Activated CD8-positive, alpha-beta memory T cell treated with anti-CD3 and anti-CD28 coated beads, Interleukin-2, amount 10 ng/mL, durations not matched to agents 7 days and 5 days (primary cell): ENCODE measurements at regions not wholly inside any gene's neighbourhood (a gene's known extent, or its start where the extent isn't known, plus 50 kb on each side); places are given as distances from the start of the nearest gene placed in this dataset.
"Not testable (repeated sequence)": the region's sequence is repeated elsewhere in the genome, so short reads cannot be mapped to it uniquely, and the experiment has no call there.

Source experiments
- ATAC-seq: fragments of 150-1000 bp; cut with Tn5 transposase; one replicate; pipeline ENCODE4 v1.10.0; 2021; ENCODE audit warnings: moderate library complexity
- CTCF ChIA-PET: fragments of 350-600 bp; sonication (Branson Sonifier 250); formaldehyde crosslinking; loops from one replicate; lab custom pipeline; 2021; ENCODE audit warnings: antibody characterized with exemption; lab: Charles Lee
- DNase-seq: peaks from one replicate; pipeline ENCODE4 v3.0.0-alpha.2; 2020
- H3K27ac Mint-ChIP-seq: one replicate; pipeline ENCODE4 v1.8.0; 2021; ENCODE audit warnings: mild to moderate bottlenecking, mixed read lengths
- H3K27me3 Mint-ChIP-seq: one replicate; pipeline ENCODE4 v1.8.0; 2021; ENCODE audit warnings: mixed read lengths
- H3K36me3 Mint-ChIP-seq: one replicate; pipeline ENCODE4 v1.8.0; 2021; ENCODE audit warnings: mild to moderate bottlenecking, mixed read lengths
- H3K4me1 Mint-ChIP-seq: one replicate; pipeline ENCODE4 v1.8.0; 2021; ENCODE audit warnings: mixed read lengths
- H3K4me3 Mint-ChIP-seq: one replicate; pipeline ENCODE4 v1.8.0; 2021; ENCODE audit warnings: mild to moderate bottlenecking, moderate library complexity, mixed read lengths
- H3K9me3 Mint-ChIP-seq: one replicate; pipeline ENCODE4 v1.8.0; 2022; ENCODE audit warnings: low read depth, mixed read lengths

DNA sequence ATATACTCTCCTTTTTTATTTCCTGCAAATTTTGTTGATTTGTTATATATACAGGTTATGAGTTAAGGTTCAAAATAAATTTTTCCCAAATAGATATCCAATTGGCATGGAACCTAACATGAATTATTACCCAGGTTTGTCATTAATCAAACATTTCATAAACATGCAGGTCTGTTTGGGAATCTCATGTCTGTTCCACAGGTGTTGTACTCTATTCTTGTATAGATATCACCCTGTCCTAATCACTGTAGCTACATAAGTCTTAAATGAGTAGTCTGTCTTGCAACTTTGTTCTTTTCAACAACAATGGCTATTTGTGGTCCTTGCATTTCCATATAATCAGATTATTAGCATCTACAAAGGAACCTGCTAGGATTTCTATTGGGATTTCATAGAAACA, 121.9 kb downstream of the LIMS4 start:
- H3K4me1 Mint-ChIP-seq, H3K36me3 Mint-ChIP-seq, H3K9me3 Mint-ChIP-seq, ATAC-seq, H3K27ac Mint-ChIP-seq, H3K4me3 Mint-ChIP-seq, H3K27me3 Mint-ChIP-seq, CTCF ChIA-PET, DNase-seq: not testable (repeated sequence)

DNA sequence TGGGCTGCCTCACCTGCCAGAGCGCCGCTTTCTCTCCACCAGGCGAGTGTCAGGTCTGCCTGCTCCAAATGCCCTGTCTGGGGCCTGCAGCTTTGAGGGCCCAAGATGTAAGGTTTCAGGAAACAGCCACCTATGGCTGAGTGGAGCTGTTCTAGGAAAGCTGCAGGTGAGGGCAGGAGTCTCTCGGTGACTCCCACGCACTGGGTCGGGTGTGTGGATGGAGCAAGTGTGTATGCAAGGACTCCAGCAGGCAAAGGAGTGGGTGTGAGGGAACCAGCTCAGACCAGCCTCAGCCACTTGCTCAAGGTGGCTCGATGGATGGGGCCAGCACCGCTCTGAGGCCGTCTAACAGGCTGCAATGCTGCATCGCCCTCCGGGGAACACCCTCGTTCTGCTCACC, 123.7 kb downstream of the LIMS4 start:
- H3K4me1 Mint-ChIP-seq, CTCF ChIA-PET, DNase-seq, H3K36me3 Mint-ChIP-seq, H3K4me3 Mint-ChIP-seq, H3K9me3 Mint-ChIP-seq, ATAC-seq, H3K27ac Mint-ChIP-seq, H3K27me3 Mint-ChIP-seq: not testable (repeated sequence)

DNA sequence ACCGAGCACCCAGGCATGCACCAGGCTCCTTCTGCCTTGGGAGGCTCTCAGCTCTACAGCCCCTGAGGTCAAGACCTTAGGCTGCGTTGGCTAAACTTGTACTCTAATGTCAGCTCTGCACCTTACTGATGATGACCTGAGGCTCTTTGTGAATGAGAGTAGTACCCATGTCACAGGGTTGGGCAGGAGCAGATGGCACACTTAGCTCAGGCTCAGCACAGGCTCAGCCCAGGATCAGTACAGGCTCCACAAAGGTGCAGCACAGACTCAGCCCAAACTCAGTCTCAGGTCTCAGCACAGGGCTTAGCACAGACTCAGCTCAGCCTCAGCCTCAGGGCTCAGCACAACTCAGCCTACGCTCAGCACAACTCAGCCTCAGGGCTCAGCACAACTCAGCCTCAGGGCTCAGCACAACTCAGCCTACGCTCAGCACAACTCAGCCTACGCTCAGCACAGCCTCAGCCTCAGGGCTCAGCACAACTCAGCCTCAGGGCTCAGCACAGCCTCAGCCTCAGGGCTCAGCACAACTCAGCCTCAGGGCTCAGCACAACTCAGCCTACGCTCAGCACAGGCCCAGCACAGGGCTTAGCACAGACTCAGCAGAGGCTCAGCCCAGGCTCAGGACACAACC, 128.1 kb downstream of the LIMS4 start:
- DNase-seq, H3K27ac Mint-ChIP-seq, H3K9me3 Mint-ChIP-seq, H3K4me1 Mint-ChIP-seq, H3K4me3 Mint-ChIP-seq, H3K27me3 Mint-ChIP-seq, H3K36me3 Mint-ChIP-seq, CTCF ChIA-PET: not testable (repeated sequence)
- peak; percentile 6 for ATAC-seq

DNA sequence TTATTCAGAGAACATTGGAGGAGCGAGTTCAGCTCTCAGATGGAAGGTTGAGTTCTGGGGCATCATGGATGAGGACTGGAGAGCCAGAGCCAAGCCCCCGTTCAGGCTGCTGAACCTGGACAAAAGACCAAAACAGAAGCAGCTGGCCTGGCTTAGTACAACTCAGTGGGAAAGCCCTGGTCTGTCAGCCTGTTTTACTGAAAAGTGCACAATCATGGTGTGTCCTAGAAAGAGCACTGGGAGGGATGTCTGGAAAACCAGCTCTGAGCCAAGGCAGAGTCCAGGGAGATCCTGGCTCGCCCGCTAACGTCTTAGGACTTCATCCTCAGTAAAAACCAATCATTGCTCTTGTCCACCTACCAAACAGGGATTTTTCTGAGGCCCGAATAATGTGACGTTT, 129.7 kb upstream of the MTLN start:
- H3K9me3 Mint-ChIP-seq, H3K36me3 Mint-ChIP-seq, H3K27me3 Mint-ChIP-seq, CTCF ChIA-PET, H3K4me1 Mint-ChIP-seq, H3K27ac Mint-ChIP-seq, ATAC-seq, H3K4me3 Mint-ChIP-seq, DNase-seq: not testable (repeated sequence)

DNA sequence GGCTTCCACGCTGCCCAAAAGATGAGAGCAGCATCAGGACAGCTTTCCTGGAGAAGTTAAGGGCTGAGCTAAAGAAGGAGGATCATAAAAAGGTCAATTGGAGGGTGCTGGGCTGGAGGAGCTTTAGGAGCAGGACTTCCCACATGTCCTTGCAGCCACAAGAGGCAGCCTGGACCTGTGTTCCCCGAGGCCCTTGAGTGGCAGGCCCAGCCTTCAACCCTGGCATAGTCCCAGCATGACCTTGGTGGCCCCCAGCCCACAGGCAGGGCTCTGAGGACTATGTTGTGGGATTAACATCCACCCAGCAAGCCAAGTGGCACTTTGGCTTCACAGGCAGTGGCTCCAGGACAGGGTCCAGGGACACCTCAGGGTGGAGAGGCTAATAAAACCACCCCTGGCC, 126.8 kb upstream of the MTLN start:
- DNase-seq, CTCF ChIA-PET, H3K27me3 Mint-ChIP-seq, H3K36me3 Mint-ChIP-seq, H3K9me3 Mint-ChIP-seq, H3K27ac Mint-ChIP-seq, H3K4me3 Mint-ChIP-seq, ATAC-seq, H3K4me1 Mint-ChIP-seq: not testable (repeated sequence)

DNA sequence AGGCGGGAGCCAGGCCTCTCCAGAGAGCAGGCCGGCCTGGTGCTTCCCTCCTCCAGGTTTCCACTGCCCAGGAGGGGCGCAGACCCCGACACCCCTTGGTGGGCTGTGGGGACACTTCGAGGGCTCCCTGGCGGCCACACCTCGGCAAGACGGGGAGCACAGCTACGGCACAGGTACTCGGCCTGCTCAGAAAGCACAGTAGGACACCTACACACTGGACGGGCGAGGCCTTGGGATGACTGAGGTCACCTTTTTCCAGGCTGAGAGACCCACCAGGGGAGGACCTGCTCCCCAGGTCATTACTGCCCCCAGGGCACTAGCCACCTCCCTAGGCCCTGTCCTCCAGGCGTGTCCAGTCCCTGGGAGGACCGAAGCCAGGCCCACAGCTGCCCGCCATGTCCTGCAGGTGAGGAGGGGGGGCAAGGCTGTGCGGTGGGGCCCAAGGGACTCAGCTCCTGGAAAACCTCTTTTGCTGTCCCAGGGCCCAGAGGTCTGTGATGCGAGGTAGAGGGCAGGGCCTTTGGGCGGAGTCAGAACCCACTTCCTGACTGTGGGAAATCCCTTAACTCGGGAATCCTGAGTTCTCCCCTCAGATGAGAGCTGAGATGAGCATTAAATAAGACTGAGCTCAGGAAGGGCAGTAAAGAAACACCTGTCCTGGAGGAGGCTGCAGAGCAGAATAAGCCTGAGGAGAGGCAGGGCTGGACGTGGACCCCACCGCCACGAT, 126.1 kb upstream of the MTLN start:
- H3K36me3 Mint-ChIP-seq, DNase-seq, H3K27ac Mint-ChIP-seq, ATAC-seq, H3K27me3 Mint-ChIP-seq, H3K9me3 Mint-ChIP-seq, H3K4me3 Mint-ChIP-seq, H3K4me1 Mint-ChIP-seq, CTCF ChIA-PET: not testable (repeated sequence)

DNA sequence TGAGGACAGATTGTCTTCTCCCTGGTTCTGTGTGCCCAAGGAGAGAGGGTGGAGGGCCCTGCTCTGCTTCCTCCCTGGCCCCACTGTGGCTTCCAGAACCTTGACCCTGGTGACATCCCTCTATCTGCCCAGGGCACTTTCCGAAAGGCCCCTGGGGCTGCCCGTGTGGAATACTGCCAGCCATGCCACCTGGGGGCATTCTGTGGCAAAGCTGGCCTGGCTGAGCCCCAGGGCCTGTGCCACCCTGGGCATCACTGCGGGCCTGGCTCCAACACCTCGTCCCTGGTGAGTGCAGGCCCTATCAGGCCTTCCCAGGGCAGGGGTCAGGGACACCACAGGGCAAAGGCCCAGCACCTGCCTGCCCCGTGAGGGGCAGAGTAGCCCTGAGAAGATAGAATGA, 123.7 kb upstream of the MTLN start:
- H3K4me1 Mint-ChIP-seq, CTCF ChIA-PET, H3K27ac Mint-ChIP-seq, DNase-seq, H3K36me3 Mint-ChIP-seq, ATAC-seq, H3K27me3 Mint-ChIP-seq, H3K9me3 Mint-ChIP-seq, H3K4me3 Mint-ChIP-seq: not testable (repeated sequence)

DNA sequence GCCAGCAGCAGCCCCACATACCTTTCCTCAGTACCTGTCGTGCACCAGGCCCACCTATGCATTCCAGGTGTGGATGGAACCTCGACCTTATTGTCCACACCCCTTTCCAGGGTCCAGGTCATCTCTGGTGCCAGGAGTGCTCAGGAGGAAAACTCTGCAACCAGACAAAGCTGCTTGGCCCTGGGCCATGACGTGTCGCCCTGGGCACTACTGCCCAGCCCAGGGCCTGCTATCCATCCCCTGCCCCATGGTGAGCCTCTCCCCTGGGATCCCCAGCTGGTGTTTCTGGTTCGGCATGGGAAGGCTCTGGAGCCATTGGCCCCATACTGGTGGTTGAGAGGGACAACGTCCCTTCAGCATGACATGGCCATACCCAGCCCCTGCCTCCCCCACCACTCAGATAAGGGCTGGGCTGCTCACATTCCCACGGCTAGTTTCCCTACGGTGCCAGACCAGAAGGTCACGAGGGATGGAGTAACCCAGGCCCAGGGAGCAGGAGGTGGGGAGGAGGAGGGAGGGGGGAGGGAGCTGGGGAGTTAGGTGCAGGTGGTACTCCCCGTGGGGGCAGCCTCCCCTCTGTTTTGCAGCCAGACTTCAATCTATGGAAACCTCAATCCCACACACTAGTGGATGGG, 123.2 kb upstream of the MTLN start:
- not testable (repeated sequence) for DNase-seq, H3K9me3 Mint-ChIP-seq

DNA sequence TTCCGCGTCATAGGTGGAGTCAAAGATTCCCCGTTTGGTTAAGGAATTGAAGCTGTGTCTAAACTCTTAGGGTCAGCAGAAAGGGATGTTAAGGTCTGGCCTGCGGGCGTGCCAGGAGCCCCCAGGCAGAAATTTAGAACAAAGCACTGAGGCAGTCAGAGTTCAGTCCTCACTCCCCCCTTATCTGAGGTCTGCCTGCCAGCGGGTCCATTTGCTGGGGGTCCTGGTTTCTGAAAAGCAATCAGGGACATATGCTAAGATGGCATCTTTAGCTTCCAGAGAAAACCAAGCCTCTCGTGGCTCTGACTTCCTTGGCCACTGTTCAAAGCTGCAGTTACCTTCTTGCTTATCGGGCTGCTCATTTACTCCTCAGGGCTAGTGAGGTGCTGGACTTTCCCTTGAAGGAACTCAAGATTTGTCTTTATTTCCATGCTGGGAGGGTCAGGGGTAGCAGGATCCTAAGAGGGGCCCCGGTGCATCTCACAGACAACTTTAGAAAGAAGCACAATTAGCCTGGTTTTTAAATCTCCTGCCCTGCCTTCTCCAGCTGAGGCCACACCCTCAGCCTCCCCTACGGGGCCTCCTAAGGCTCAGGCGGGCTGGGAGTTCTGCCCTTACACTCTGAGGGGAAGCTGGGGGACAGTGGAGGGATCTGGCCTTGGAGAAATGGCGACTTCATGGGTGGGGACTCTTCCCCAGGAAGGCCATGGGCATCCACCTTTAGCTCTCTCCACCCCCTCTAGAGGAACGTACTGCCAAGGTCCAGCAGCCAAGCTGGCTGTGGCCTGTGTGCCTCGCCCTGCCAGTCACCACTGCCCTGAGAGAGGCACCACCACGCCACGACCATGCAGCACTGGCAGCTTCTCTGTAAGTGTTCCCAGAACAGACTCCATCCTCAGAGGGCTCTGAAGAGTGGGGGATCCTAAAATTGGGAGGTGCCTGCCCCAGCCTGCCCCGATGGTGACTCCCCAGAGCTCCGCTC, 121.1 kb upstream of the MTLN start:
- H3K27ac Mint-ChIP-seq, H3K27me3 Mint-ChIP-seq, H3K4me1 Mint-ChIP-seq, H3K9me3 Mint-ChIP-seq, H3K36me3 Mint-ChIP-seq, ATAC-seq, H3K4me3 Mint-ChIP-seq, CTCF ChIA-PET, DNase-seq: not testable (repeated sequence)

More for the DNA sequence above, 123.2 kb upstream of the MTLN start:
- CTCF ChIA-PET, H3K27ac Mint-ChIP-seq, H3K4me1 Mint-ChIP-seq, ATAC-seq, H3K27me3 Mint-ChIP-seq, H3K4me3 Mint-ChIP-seq, H3K36me3 Mint-ChIP-seq: not testable (repeated sequence)

DNA sequence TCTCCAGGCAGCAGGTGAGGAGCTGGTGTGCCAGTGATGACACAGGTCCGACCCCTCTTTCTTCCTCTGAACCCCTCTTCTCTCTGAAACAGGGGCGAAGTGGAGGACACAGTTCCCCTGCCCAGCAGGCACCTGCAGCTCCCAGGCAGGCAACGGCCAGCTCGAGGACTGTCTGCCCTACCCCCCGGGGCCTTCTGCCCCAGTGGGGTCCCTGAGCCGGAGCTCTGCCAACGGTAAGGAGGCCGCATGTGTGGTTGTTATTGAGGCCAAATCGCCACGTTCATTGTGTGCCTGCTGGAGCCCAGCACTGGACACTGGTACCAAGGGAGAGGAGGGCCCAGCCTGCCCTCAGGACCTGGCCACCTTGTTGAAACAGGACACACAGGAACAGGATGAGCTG, 119.3 kb upstream of the MTLN start:
- H3K4me3 Mint-ChIP-seq, ATAC-seq, H3K27me3 Mint-ChIP-seq, H3K9me3 Mint-ChIP-seq, H3K4me1 Mint-ChIP-seq, H3K27ac Mint-ChIP-seq, CTCF ChIA-PET, DNase-seq, H3K36me3 Mint-ChIP-seq: not testable (repeated sequence)

DNA sequence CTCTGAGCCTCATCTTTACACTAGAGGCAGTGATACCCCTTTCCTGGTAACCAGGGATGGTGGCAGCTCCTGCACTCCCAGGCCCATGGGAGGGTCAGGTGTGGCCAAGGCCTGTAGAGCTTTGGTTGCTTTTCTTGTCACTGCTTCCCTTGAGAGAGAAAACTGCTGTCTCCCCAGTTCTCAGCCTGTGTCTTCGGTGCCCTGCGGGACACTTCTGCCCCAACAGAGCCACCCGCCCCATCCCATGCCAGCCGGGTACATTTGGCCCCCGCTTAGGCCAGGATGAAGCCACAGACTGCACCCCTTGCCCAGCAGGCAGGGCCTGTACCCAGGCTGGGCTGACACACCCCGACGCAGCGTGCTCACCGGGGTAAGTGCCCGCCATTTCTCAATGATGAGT, 117.4 kb upstream of the MTLN start:
- CTCF ChIA-PET, DNase-seq, H3K9me3 Mint-ChIP-seq, ATAC-seq, H3K27me3 Mint-ChIP-seq, H3K36me3 Mint-ChIP-seq, H3K4me3 Mint-ChIP-seq, H3K4me1 Mint-ChIP-seq, H3K27ac Mint-ChIP-seq: not testable (repeated sequence)

DNA sequence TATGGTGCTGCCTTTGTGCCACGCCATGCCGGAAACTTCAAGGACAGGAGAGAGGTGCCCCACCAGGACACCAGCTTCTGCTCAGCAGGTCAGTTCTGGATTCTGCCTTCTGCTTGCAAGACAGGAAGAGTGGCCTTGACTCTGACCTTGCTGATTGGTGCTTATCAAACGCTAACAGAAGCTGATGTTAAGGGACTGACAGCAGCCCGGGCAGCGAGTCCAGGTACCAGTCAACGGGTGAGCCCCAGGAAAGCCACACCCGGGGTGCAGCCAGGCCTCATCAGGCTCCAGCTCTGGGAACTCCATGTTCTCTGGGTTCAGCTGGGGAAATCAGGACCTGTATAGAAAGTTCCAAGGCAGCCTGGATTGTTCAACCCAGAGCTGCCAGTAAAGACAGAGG, 116.8 kb upstream of the MTLN start:
- H3K4me1 Mint-ChIP-seq, H3K27me3 Mint-ChIP-seq, DNase-seq, H3K4me3 Mint-ChIP-seq, H3K36me3 Mint-ChIP-seq, H3K27ac Mint-ChIP-seq, CTCF ChIA-PET, ATAC-seq, H3K9me3 Mint-ChIP-seq: not testable (repeated sequence)

DNA sequence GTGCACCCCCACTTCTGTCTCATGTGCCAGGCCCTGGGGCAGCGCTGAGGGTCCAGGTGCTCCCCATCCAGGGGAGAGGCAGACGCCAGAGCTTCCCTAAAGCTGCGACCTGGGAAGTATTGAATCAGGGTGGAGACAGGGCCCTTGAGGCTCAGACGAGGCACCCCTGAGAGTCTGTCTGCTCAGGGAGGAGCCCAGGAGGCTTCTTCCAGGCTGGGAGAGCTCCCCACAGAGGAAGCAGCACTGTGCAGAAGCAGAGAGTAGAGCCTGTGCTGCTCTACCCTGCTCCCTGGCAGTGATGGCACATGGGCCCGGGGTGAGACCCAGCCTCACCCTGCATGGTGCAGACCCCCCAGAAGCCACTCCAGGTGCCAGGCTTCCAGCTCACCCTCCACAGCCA, 116.3 kb upstream of the MTLN start:
- CTCF ChIA-PET, H3K9me3 Mint-ChIP-seq, H3K36me3 Mint-ChIP-seq, DNase-seq, H3K27ac Mint-ChIP-seq, H3K27me3 Mint-ChIP-seq, ATAC-seq, H3K4me1 Mint-ChIP-seq, H3K4me3 Mint-ChIP-seq: not testable (repeated sequence)
